Neuronal stem cell (in vitro differentiated cells): ENCODE measurements at regions not wholly inside any gene's neighbourhood (a gene's known extent, or its start where the extent isn't known, plus 50 kb on each side); places are given as distances from the start of the nearest gene placed in this dataset.

Source experiments
- DNase-seq: peaks from one replicate; pipeline ENCODE4 v3.0.0-alpha.2; 2013; ENCODE audit warnings: low spot score
- H2AFZ ChIP-seq: one replicate; pipeline ENCODE4 v1.6.1; 2013; ENCODE audit warnings: mild to moderate bottlenecking, low read length, inconsistent platforms
- H2AK5ac ChIP-seq: 2 replicates; pipeline ENCODE4 v1.6.1; 2013; ENCODE audit warnings: low read depth, mild to moderate bottlenecking, inconsistent platforms, low read length, moderate library complexity, mixed read lengths
- H2BK120ac ChIP-seq: 2 replicates; pipeline ENCODE4 v1.6.1; 2013; ENCODE audit warnings: low read depth, mild to moderate bottlenecking, inconsistent platforms, low read length, moderate library complexity, mixed read lengths
- H2BK12ac ChIP-seq: one replicate; pipeline ENCODE4 v1.6.1; 2013; ENCODE audit warnings: low read length, inconsistent platforms
- H2BK15ac ChIP-seq: 2 replicates; pipeline ENCODE4 v1.6.1; 2013; ENCODE audit warnings: mild to moderate bottlenecking, low read length, inconsistent platforms, mixed read lengths
- H2BK5ac ChIP-seq: one replicate; pipeline ENCODE4 v1.6.1; 2013; ENCODE audit warnings: inconsistent platforms, mild to moderate bottlenecking, low read length, moderate library complexity
- H3K14ac ChIP-seq: one replicate; pipeline ENCODE4 v1.6.1; 2013; ENCODE audit warnings: low read length, inconsistent platforms
- H3K18ac ChIP-seq: 2 replicates; pipeline ENCODE4 v1.6.1; 2013; ENCODE audit warnings: low read length, inconsistent platforms
- H3K23ac ChIP-seq: 2 replicates; pipeline ENCODE4 v1.6.1; 2013; ENCODE audit warnings: low read depth, mild to moderate bottlenecking, mixed read lengths, low read length, inconsistent platforms; ENCODE audit not compliant: poor library complexity
- H3K27ac ChIP-seq: replicated peaks from 3 replicates; pipeline ENCODE4 v1.5.1; 2013; ENCODE audit warnings: low read length, inconsistent platforms
- H3K27me3 ChIP-seq, 3 experiments: 2 replicates each; pipeline ENCODE4 v1.6.1; 2013; ENCODE audit warnings: low read length in 3 of 3, mild to moderate bottlenecking in 2 of 3, inconsistent platforms in 1 of 3, low read depth in 1 of 3, mixed read lengths in 1 of 3, moderate library complexity in 1 of 3; ENCODE audit not compliant: control insufficient read depth in 3 of 3, insufficient read depth in 3 of 3
- H3K36me3 ChIP-seq, 2 donors: replicated peaks in 1 of 2; 2 replicates each; pipeline ENCODE4 v1.6.1; 2013; ENCODE audit warnings: low read length in 2 of 2; ENCODE audit not compliant: control insufficient read depth in 2 of 2, insufficient read depth in 2 of 2
- H3K4ac ChIP-seq: 2 replicates; pipeline ENCODE4 v1.6.1; 2013; ENCODE audit warnings: inconsistent platforms, mild to moderate bottlenecking, low read length, moderate library complexity
- H3K4me1 ChIP-seq, 2 donors: 1 replicate in 1 of 2; 2 replicates in 1 of 2; pipeline ENCODE4 v1.6.1; 2013; ENCODE audit warnings: low read length in 2 of 2, low read depth in 1 of 2; ENCODE audit not compliant: control insufficient read depth in 2 of 2, insufficient read depth in 1 of 2
- H3K4me2 ChIP-seq: one replicate; pipeline ENCODE4 v1.6.1; 2013; ENCODE audit warnings: mild to moderate bottlenecking, low read length, inconsistent platforms; ENCODE audit not compliant: insufficient read depth, poor library complexity, severe bottlenecking
- H3K4me3 ChIP-seq, 2 donors: 2 replicates each; pipeline ENCODE4 v1.5.1; 2013; ENCODE audit warnings: low read length in 2 of 2, mild to moderate bottlenecking in 2 of 2, inconsistent platforms in 1 of 2, moderate library complexity in 1 of 2
- H3K79me1 ChIP-seq: one replicate; pipeline ENCODE4 v1.6.1; 2013; ENCODE audit warnings: low read depth, mild to moderate bottlenecking, inconsistent platforms, low read length, moderate library complexity
- H3K9ac ChIP-seq: one replicate; pipeline ENCODE4 v1.6.1; 2013; ENCODE audit warnings: mild to moderate bottlenecking, low read depth, low read length, inconsistent platforms; ENCODE audit not compliant: poor library complexity
- H3K9me3 ChIP-seq, 2 donors: replicated peaks in 1 of 2; 2 replicates each; pipeline versions ENCODE3 to v1.6.1; 2013; ENCODE audit warnings: low read length in 2 of 2, mild to moderate bottlenecking in 2 of 2, inconsistent platforms in 1 of 2, low read depth in 1 of 2, mixed read lengths in 1 of 2, moderate library complexity in 1 of 2; ENCODE audit not compliant: control insufficient read depth in 2 of 2, insufficient read depth in 1 of 2
- H4K8ac ChIP-seq: one replicate; pipeline ENCODE4 v1.6.1; 2013; ENCODE audit warnings: low read depth, mild to moderate bottlenecking, inconsistent platforms, low read length, moderate library complexity
- H4K91ac ChIP-seq: one replicate; pipeline ENCODE4 v1.6.1; 2013; ENCODE audit warnings: low read length, low read depth, mild to moderate bottlenecking, inconsistent platforms; ENCODE audit not compliant: poor library complexity
- WGBS, 2 donors: extraction: QIAGEN DNeasy Blood & Tissue Kit; methylation state at CpG; one replicate each; pipeline ENCODE4 v1.1.7; 2013; ENCODE audit warnings: missing lambda C conversion rate in 2 of 2, mixed read lengths in 1 of 2; ENCODE audit not compliant: insufficient read length in 2 of 2, insufficient replicate concordance in 1 of 2; ENCODE audit errors: extremely low coverage in 2 of 2; 5-methylcytosine and 5-hydroxymethylcytosine counted together

- no peak for DNase-seq
- Histone ChIP-seq H2BK12ac (no peak overlapping the region), H2AFZ (no peak overlapping the region), H2BK5ac (no peak overlapping the region), H3K4ac (no peak overlapping the region), H3K27me3 (no peaks in the 10 kb centered on the region), H4K91ac (no peak overlapping the region), H3K9ac (no peak overlapping the region), H2AK5ac (no peak overlapping the region), H3K14ac (no peak overlapping the region), H3K4me3 (no peak overlapping the region), H3K9me3 (no peaks in the 10 kb centered on the region), H3K18ac (no peak overlapping the region), H4K8ac (no peak overlapping the region), H3K4me1 (no peaks in the 10 kb centered on the region), H3K23ac (no peak overlapping the region), H3K4me2 (no peak overlapping the region), H2BK15ac (no peak overlapping the region), H3K27ac (no peak overlapping the region), H3K79me1 (peaks cover 2% of the 10 kb centered on the region), H3K36me3 (no peaks in the 10 kb centered on the region), H2BK120ac (no peak overlapping the region)
- WGBS, 2 donors = no CpG with 5 or more reads among the region's 1 CpG
Measured at GRCh38 chr13:75934889-75935288, 298.8 kb downstream of the LMO7 start.

GRCh38 chr13:75932636-75933035 is 296.5 kb downstream of the LMO7 start:
- Histone ChIP-seq H3K4me3 (no peak overlapping the region), H2AK5ac (no peak overlapping the region), H3K9ac (no peak overlapping the region), H3K27me3 (no peaks in the 10 kb centered on the region), H2BK12ac (no peak overlapping the region), H2BK120ac (no peak overlapping the region), H3K23ac (no peak overlapping the region), H2AFZ (no peak overlapping the region), H3K9me3 (no peaks in the 10 kb centered on the region), H3K14ac (no peak overlapping the region), H3K27ac (no peak overlapping the region), H2BK15ac (no peak overlapping the region), H3K4me2 (no peak overlapping the region), H3K4me1 (no peaks in the 10 kb centered on the region), H3K79me1 (no peaks in the 10 kb centered on the region), H4K91ac (no peak overlapping the region), H4K8ac (no peak overlapping the region), H2BK5ac (no peak overlapping the region), H3K18ac (no peak overlapping the region), H3K36me3 (no peaks in the 10 kb centered on the region), H3K4ac (no peak overlapping the region)
- no peak for DNase-seq
- no CpG with 5 or more reads among the region's 4 CpGs for WGBS, 2 donors

GRCh38 chr13:75931116-75931515 is 295.0 kb downstream of the LMO7 start:
- Histone ChIP-seq H3K18ac (no peak overlapping the region), H3K23ac (no peak overlapping the region), H3K4me2 (no peak overlapping the region), H3K27ac (no peak overlapping the region), H4K91ac (no peak overlapping the region), H3K36me3 (no peaks in the 10 kb centered on the region), H3K9ac (no peak overlapping the region), H3K79me1 (no peaks in the 10 kb centered on the region), H3K9me3 (no peaks in the 10 kb centered on the region), H2AFZ (no peak overlapping the region), H3K4me1 (no peaks in the 10 kb centered on the region), H2BK120ac (no peak overlapping the region), H3K14ac (no peak overlapping the region), H3K4me3 (no peak overlapping the region), H2BK15ac (no peak overlapping the region), H2AK5ac (no peak overlapping the region), H4K8ac (no peak overlapping the region), H3K4ac (no peak overlapping the region), H3K27me3 (no peaks in the 10 kb centered on the region), H2BK5ac (no peak overlapping the region), H2BK12ac (no peak overlapping the region)
- no peak for DNase-seq
- no CpG with 5 or more reads among the region's 1 CpG for WGBS, 2 donors

GRCh38 chr13:75929076-75929475 is 292.9 kb downstream of the LMO7 start:
- Histone ChIP-seq H4K91ac (no peak overlapping the region), H3K4me1 (no peaks in the 10 kb centered on the region)

More at GRCh38 chr13:75929076-75929475, 292.9 kb downstream of the LMO7 start:
- H3K9me3 ChIP-seq = no peaks in the 10 kb centered on the region
- H3K27ac ChIP-seq = no peak overlapping the region
- H3K18ac ChIP-seq = no peak overlapping the region
- no peak overlapping the region for H2AFZ ChIP-seq
- H4K8ac ChIP-seq = no peak overlapping the region
- no peak overlapping the region for H2AK5ac ChIP-seq
- no peaks in the 10 kb centered on the region for H3K27me3 ChIP-seq
- H2BK12ac ChIP-seq = no peak overlapping the region
- DNase-seq = no peak
- H3K4me3 ChIP-seq = no peak overlapping the region
- no peak overlapping the region for H3K23ac ChIP-seq
- H2BK5ac ChIP-seq = no peak overlapping the region
- H3K9ac ChIP-seq = no peak overlapping the region
- H3K4me2 ChIP-seq = no peak overlapping the region
- H3K36me3 ChIP-seq = no peaks in the 10 kb centered on the region
- H3K14ac ChIP-seq = no peak overlapping the region
- H2BK120ac ChIP-seq = no peak overlapping the region
- H3K4ac ChIP-seq = no peak overlapping the region
- no peaks in the 10 kb centered on the region for H3K79me1 ChIP-seq
- no peak overlapping the region for H2BK15ac ChIP-seq
